WTC11 (cell line): ENCODE measurements at regions not wholly inside any gene's neighbourhood (a gene's known extent, or its start where the extent isn't known, plus 50 kb on each side); places are given as distances from the start of the nearest gene placed in this dataset.

Source experiments
- ATAC-seq: fragments of 200-7000 bp; cut with Tn5 transposase; 2 replicates; pipeline ENCODE4 v1.10.0; 2021; ENCODE audit warnings: mild to moderate bottlenecking, moderate library complexity
- CTCF ChIA-PET: fragments of 300-600 bp; sonication (Branson Sonifier 250); formaldehyde crosslinking; loops from one replicate; lab custom pipeline; 2021; ENCODE audit warnings: antibody characterized with exemption; lab: Charles Lee
- POLR2A ChIA-PET: fragments of 350-600 bp; sonication (Branson Sonifier 250); formaldehyde crosslinking; loops from one replicate; lab custom pipeline; 2021; ENCODE audit warnings: antibody characterized with exemption; lab: Charles Lee
- DNase-seq: peaks from one replicate; pipeline ENCODE4 v3.0.0; 2021; ENCODE audit warnings: low spot score
- H3K27ac Mint-ChIP-seq: 2 replicates; pipeline ENCODE4 v1.8.0; 2021; ENCODE audit warnings: mixed read lengths
- H3K27me3 Mint-ChIP-seq: 2 replicates; pipeline ENCODE4 v1.8.0; 2021; ENCODE audit warnings: low read depth, mild to moderate bottlenecking, moderate library complexity, mixed read lengths
- H3K36me3 Mint-ChIP-seq: 2 replicates; pipeline ENCODE4 v1.8.0; 2021; ENCODE audit warnings: mixed read lengths
- H3K4me1 Mint-ChIP-seq: 2 replicates; pipeline ENCODE4 v1.8.0; 2022; ENCODE audit warnings: mixed read lengths
- H3K4me3 Mint-ChIP-seq: 2 replicates; pipeline ENCODE4 v1.8.0; 2021; ENCODE audit warnings: mild to moderate bottlenecking, moderate library complexity, mixed read lengths
- H3K9me3 Mint-ChIP-seq: 2 replicates; pipeline ENCODE4 v1.8.0; 2021; ENCODE audit warnings: mixed read lengths
- AR ChIP-seq: fragments of 250-450 bp; sonication (Bioruptor Pico); IDR thresholded peaks from 2 replicates; pipeline ENCODE4 v1.9.0; 2021; ENCODE audit warnings: mild to moderate bottlenecking
- ATF2 ChIP-seq: sonication (generic); formaldehyde crosslinking; IDR thresholded peaks from 2 replicates; pipeline ENCODE4 v1.8.1; 2022; ENCODE audit warnings: low read depth, missing genetic modification reagents, borderline replicate concordance
- CTCF ChIP-seq: fragments of 200-600 bp; IDR thresholded peaks from 2 replicates; pipeline ENCODE4 v1.8.0; 2022; ENCODE audit warnings: antibody characterized with exemption
- FOXP1 ChIP-seq: sonication (generic); formaldehyde crosslinking; IDR thresholded peaks from 2 replicates; pipeline ENCODE4 v1.8.0; 2022; ENCODE audit warnings: missing genetic modification reagents, mild to moderate bottlenecking, moderate library complexity, borderline replicate concordance
- FOXP4 ChIP-seq: sonication (generic); formaldehyde crosslinking; IDR thresholded peaks from 2 replicates; pipeline ENCODE4 v1.8.0; 2022; ENCODE audit warnings: mild to moderate bottlenecking, missing genetic modification reagents
- GABPB1 ChIP-seq: sonication (generic); formaldehyde crosslinking; IDR thresholded peaks from 2 replicates; pipeline ENCODE4 v1.8.1; 2023; ENCODE audit warnings: mild to moderate bottlenecking, missing genetic modification reagents
- IRF1 ChIP-seq: sonication (generic); formaldehyde crosslinking; IDR thresholded peaks from 2 replicates; pipeline ENCODE4 v1.8.0; 2023; ENCODE audit warnings: missing genetic modification reagents
- KAT7 ChIP-seq: sonication (generic); formaldehyde crosslinking; IDR thresholded peaks from 2 replicates; pipeline ENCODE4 v1.8.1; 2023; ENCODE audit warnings: missing genetic modification reagents, mild to moderate bottlenecking, borderline replicate concordance
- MXD4 ChIP-seq: fragments of 250-450 bp; sonication (Bioruptor Pico); IDR thresholded peaks from 2 replicates; pipeline ENCODE4 v1.8.0; 2021; ENCODE audit warnings: mild to moderate bottlenecking, moderate library complexity, borderline replicate concordance
- OVOL2 ChIP-seq: fragments of 250-450 bp; sonication (Bioruptor Pico); IDR thresholded peaks from 2 replicates; pipeline ENCODE4 v1.9.0; 2021; ENCODE audit warnings: mild to moderate bottlenecking, borderline replicate concordance
- SOX15 ChIP-seq: fragments of 250-450 bp; sonication (Bioruptor Pico); IDR thresholded peaks from 2 replicates; pipeline ENCODE4 v1.9.0; 2021; ENCODE audit warnings: mild to moderate bottlenecking
- ZNF281 ChIP-seq: sonication (generic); formaldehyde crosslinking; IDR thresholded peaks from 2 replicates; pipeline ENCODE4 v1.8.0; 2023; ENCODE audit warnings: mild to moderate bottlenecking, missing genetic modification reagents
- ZNF423 ChIP-seq: fragments of 250-450 bp; sonication (Bioruptor Pico); IDR thresholded peaks from 2 replicates; pipeline ENCODE4 v2.1.2; 2022; ENCODE audit warnings: mild to moderate bottlenecking, moderate library complexity
- ZNF671 ChIP-seq: fragments of 250-450 bp; sonication (Bioruptor Pico); IDR thresholded peaks from 2 replicates; pipeline ENCODE4 v1.8.0; 2021; ENCODE audit warnings: mild to moderate bottlenecking
- TF ChIP-seq, protein P1 (sequence below): sonication (generic); formaldehyde crosslinking; IDR thresholded peaks from 2 replicates; pipeline ENCODE4 v1.8.0; 2022; ENCODE audit warnings: mild to moderate bottlenecking, missing genetic modification reagents
- TF ChIP-seq, protein P2 (sequence below): sonication (generic); formaldehyde crosslinking; conservative IDR thresholded peaks from 2 replicates; pipeline ENCODE4 v1.8.1; 2022; ENCODE audit warnings: mild to moderate bottlenecking, missing genetic modification reagents

DNA sequence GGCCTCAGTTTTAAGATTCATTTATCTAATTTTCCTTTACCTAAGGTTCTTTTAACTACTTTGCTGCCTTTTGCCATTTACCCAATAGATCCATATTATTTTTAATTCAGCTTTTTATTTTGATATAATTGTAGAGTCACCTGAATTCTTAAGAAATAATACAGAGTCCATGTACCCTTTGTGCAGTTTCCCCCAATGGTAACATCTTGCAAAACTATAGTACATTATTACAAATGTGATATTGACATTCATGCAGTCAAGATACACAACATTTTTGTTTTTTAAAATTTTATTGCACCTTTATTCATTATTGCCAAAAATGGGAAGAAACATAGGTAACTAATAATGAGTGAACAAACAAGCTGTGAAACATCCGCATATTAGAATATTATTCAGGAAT lies 208.7 kb upstream of the WDFY3 start (continued):
- TF ChIP-seq KAT7 (no peak), ZNF281 (CRISPR knock-in tag) (no peak), MXD4 (no peak), ZNF423 (CRISPR knock-in tag) (no peak)
- TF ChIP-seq, protein P1, sequence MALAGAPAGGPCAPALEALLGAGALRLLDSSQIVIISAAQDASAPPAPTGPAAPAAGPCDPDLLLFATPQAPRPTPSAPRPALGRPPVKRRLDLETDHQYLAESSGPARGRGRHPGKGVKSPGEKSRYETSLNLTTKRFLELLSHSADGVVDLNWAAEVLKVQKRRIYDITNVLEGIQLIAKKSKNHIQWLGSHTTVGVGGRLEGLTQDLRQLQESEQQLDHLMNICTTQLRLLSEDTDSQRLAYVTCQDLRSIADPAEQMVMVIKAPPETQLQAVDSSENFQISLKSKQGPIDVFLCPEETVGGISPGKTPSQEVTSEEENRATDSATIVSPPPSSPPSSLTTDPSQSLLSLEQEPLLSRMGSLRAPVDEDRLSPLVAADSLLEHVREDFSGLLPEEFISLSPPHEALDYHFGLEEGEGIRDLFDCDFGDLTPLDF = no peak

GRCh38 chr4:85177092-85177491 lies 210.6 kb upstream of the WDFY3 start:
- ChIA-PET POLR2A (no interaction called here), CTCF (no interaction called here)
- no peak for TF ChIP-seq FOXP1
- no peak overlapping the region for H3K4me3 Mint-ChIP-seq
- H3K36me3 Mint-ChIP-seq = no peaks in the 10 kb centered on the region
- no peaks in the 10 kb centered on the region for H3K4me1 Mint-ChIP-seq
- H3K27me3 Mint-ChIP-seq = no peaks in the 10 kb centered on the region
- H3K9me3 Mint-ChIP-seq = peaks cover 4% of the 10 kb centered on the region
- ATAC-seq = no peak
- DNase-seq = no peak
- no peak overlapping the region for H3K27ac Mint-ChIP-seq

DNA sequence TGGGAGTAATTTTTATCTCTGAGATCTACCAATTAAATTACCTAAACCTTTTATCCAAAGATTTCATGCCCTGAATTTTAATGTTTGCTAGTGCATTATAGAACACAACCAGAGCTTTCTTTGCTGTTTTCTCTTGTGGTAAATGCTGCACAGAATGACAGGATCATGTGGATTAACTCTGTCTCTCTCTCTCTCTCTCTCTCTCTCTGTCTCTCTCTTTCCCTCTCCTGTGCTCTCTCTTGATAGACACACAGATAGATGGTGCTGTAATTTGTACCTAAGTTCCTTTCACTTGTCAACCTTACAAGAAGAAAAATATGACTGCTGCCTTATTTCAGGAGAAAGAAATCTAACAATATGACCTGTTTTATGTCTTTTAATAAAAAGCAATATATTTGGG lies 211.2 kb upstream of the WDFY3 start:
- no peaks in the 10 kb centered on the region for H3K27me3 Mint-ChIP-seq
- POLR2A ChIA-PET = no interaction called here
- H3K27ac Mint-ChIP-seq = no peak overlapping the region
- CTCF ChIA-PET = no interaction called here
- TF ChIP-seq OVOL2 (CRISPR knock-in tag) (no peak), CTCF (no peak), IRF1 (no peak), SOX15 (CRISPR knock-in tag) (no peak), KAT7 (no peak), FOXP4 (no peak), ZNF671 (CRISPR knock-in tag) (no peak), ZNF281 (CRISPR knock-in tag) (no peak), ATF2 (no peak), AR (CRISPR knock-in tag) (no peak), GABPB1 (CRISPR knock-in tag) (no peak)
- TF ChIP-seq, protein P2, sequence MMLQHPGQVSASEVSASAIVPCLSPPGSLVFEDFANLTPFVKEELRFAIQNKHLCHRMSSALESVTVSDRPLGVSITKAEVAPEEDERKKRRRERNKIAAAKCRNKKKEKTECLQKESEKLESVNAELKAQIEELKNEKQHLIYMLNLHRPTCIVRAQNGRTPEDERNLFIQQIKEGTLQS (CRISPR knock-in tag) = no peak
- no peak for ATAC-seq
- H3K9me3 Mint-ChIP-seq = peaks cover 4% of the 10 kb centered on the region
- H3K36me3 Mint-ChIP-seq = no peaks in the 10 kb centered on the region
- no peak for DNase-seq
- H3K4me1 Mint-ChIP-seq = no peaks in the 10 kb centered on the region
- no peak overlapping the region for H3K4me3 Mint-ChIP-seq
